ENCODE measurements at regions not wholly inside any gene's neighbourhood (a gene's known extent, or its start where the extent isn't known, plus 50 kb on each side); places are given as distances from the start of the nearest gene placed in this dataset.

- TF ChIP-seq POLR2A (IDR thresholded peaks at IDR 0.05) (no peak), CTCF (IDR thresholded peaks at IDR 0.05) (no peak)
These were observed 95.5 kb upstream of the KCNK12 start for GRCh38 chr2:47666332-47666731.

Measured in testis (tissue), 2 donors.